ENCODE measurements at regions not wholly inside any gene's neighbourhood (a gene's known extent, or its start where the extent isn't known, plus 50 kb on each side); places are given as distances from the start of the nearest gene placed in this dataset.

DNA sequence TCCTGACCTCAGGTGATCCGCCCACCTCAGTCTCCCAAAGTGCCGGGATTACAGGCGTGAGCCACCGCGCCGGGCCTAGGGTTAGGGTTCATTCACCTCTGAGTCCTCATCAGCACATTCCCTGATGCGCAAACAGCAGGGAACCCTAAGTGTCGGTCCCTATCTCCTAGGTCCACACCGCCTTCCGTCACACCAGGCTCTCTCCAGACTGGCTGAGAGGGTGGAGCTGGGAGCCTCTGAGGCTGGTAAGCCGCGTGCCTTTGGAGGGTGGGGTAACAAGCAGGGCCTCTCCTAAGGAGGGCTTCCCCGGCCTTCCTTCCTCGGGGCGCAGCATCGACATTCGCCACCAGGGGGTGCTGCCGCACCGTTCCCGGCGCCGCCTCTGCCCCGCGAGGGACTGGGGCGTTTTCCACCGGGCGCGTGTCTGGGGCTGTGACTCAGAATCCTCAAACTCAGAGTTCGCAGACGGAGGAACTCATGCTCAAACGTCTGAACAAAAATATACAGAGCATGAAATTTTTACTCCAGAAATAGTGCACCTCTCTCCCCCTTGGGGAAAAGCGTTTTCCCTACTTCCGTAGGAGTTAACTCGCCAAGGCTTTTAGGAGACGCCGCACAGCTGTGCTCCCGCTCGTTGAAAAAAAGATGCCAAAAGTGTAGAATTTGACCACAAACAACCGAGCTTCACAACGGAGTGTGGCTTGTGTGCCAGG lies 63.9 kb upstream of the ASAP2 start:
- 22% methylated on average over 40 of the region's 40 CpGs; no CpG with 5 or more reads in 1 of the 2 experiments for WGBS, 2 experiments (ENCODE audit: extremely low coverage in 1 of 2, insufficient coverage in 1 of 2, insufficient read length in 1 of 2, insufficient replicate concordance in 2 of 2, low coverage in 1 of 2, low lambda C conversion rate in 2 of 2, missing lambda C conversion rate in 1 of 2)
- CTCF ChIA-PET (ENCODE audit: partially characterized antibody), result interaction anchor here (0.5 to 8.7 kb wide), 76 partner anchors 10 to 412 kb away, joined by 3 to 106 read pairs (median 4); partner anchors contain the start of genes ASAP2 and IAH1
- POLR2A ChIA-PET (ENCODE audit: partially characterized antibody), result interaction anchor here (1.1 to 1.2 kb wide), 2 partner anchors 62 to 280 kb away, joined by 3 read pairs; no protein-coding TSS in a partner anchor
- TF ChIP-seq EP300 (IDR thresholded peaks at IDR 0.05; ENCODE audit: borderline replicate concordance in 1 of 2, low read depth in 2 of 2, low read length in 2 of 2) (no peak), KDM4A (IDR thresholded peaks at IDR 0.05; ENCODE audit: low read depth, low read length, severe bottlenecking) (no peak), EZH2 (IDR thresholded peaks at IDR 0.05; ENCODE audit: low read depth, low read length, severe bottlenecking) (peak; percentile 38), MAFK (IDR thresholded peaks at IDR 0.05; ENCODE audit: low read depth, low read length) (no peak), POLR2AphosphoS5 (IDR thresholded peaks at IDR 0.05; ENCODE audit: low read depth, low read length) (peak; percentile 84), KDM1A (IDR thresholded peaks at IDR 0.05; ENCODE audit: borderline replicate concordance, low read length) (0 out of 2 replicates have a peak, but pooled peaks have one; percentile 13), RBBP5 (IDR thresholded peaks at IDR 0.05; ENCODE audit: borderline replicate concordance, low read depth, low read length) (no peak), BRCA1 (IDR thresholded peaks at IDR 0.05; ENCODE audit: low read depth, low read length) (no peak)
- TF ChIP-seq, protein P1, sequence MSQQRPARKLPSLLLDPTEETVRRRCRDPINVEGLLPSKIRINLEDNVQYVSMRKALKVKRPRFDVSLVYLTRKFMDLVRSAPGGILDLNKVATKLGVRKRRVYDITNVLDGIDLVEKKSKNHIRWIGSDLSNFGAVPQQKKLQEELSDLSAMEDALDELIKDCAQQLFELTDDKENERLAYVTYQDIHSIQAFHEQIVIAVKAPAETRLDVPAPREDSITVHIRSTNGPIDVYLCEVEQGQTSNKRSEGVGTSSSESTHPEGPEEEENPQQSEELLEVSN (IDR thresholded peaks at IDR 0.05), result 0 out of 2 replicates have a peak, but pooled peaks have one; percentile 29
- TF ChIP-seq, protein P2, sequence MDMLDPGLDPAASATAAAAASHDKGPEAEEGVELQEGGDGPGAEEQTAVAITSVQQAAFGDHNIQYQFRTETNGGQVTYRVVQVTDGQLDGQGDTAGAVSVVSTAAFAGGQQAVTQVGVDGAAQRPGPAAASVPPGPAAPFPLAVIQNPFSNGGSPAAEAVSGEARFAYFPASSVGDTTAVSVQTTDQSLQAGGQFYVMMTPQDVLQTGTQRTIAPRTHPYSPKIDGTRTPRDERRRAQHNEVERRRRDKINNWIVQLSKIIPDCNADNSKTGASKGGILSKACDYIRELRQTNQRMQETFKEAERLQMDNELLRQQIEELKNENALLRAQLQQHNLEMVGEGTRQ (IDR thresholded peaks at IDR 0.05; ENCODE audit: low read length), result no peak

More for the DNA sequence above, 63.9 kb upstream of the ASAP2 start:
- Histone ChIP-seq H4K5ac (ENCODE audit: insufficient read length, low read depth, low read length) (no peak overlapping the region), H3K27me3 (replicated peaks in 1 of 4; ENCODE audit: control insufficient read depth in 3 of 4, extremely low read depth in 1 of 4, insufficient read depth in 3 of 4, low read length in 3 of 4) (peaks cover 0 to 32% (median 18%) of the 10 kb centered on the region in 4 experiments; a peak in 5 of 7 replicates), H4K91ac (replicated peaks; ENCODE audit: insufficient read length, low read length) (no peak overlapping the region), H3K23ac (ENCODE audit: insufficient read length) (no peak overlapping the region), H3K79me1 (ENCODE audit: low read depth, low read length) (no peaks in the 10 kb centered on the region), H2BK120ac (replicated peaks; ENCODE audit: low read depth, low read length) (no peak overlapping the region), H3K56ac (replicated peaks; ENCODE audit: insufficient read length, low read depth, low read length) (no peak overlapping the region), H2AK5ac (ENCODE audit: low read depth, low read length) (no peak overlapping the region), H3K9ac (replicated peaks in 1 of 4; ENCODE audit: extremely low read depth in 1 of 4, low read depth in 3 of 4, low read length in 3 of 4) (no peak overlapping the region), H3K4me3 (ENCODE audit: extremely low read depth in 1 of 4, insufficient read depth in 2 of 4, low read depth in 3 of 4, low read length in 4 of 4) (peak overlapping the region in 3 of 4 experiments; percentile 14 to 49 (median 29); a peak in 3 of 8 replicates), H3K14ac (ENCODE audit: insufficient read length) (no peak overlapping the region), H4K20me1 (replicated peaks in 1 of 2; ENCODE audit: control insufficient read depth in 1 of 2, insufficient read depth in 2 of 2, low read length in 2 of 2) (peaks cover 0 to 4% of the 10 kb centered on the region in 2 experiments), H2BK5ac (ENCODE audit: low read depth, low read length) (no peak overlapping the region), H3K23me2 (ENCODE audit: low read depth, low read length) (peaks cover 2% of the 10 kb centered on the region; the same call in 1 of the 2 replicates), H2AFZ (ENCODE audit: low read length) (no peak overlapping the region), H2BK12ac (ENCODE audit: low read depth, low read length) (no peak overlapping the region), H3K27ac (ENCODE audit: low read depth, low read length) (no peak overlapping the region), H3K4ac (replicated peaks; ENCODE audit: insufficient read length, low read depth, low read length) (no peak overlapping the region), H3K18ac (ENCODE audit: extremely low read depth, low read length) (no peak overlapping the region), H3K36me3 (ENCODE audit: control insufficient read depth in 2 of 4, insufficient read depth in 4 of 4, low read length in 3 of 4) (no peaks in the 10 kb centered on the region), H3K4me2 (ENCODE audit: insufficient read depth in 1 of 2, low read depth in 2 of 2, low read length in 2 of 2) (peak overlapping the region in 1 of 2 experiments; percentile 59; a peak in 3 of 4 replicates), H3K4me1 (replicated peaks in 1 of 4; ENCODE audit: control insufficient read depth in 3 of 4, insufficient read depth in 4 of 4, low read length in 3 of 4) (peaks cover 4 to 7% (median 4%) of the 10 kb centered on the region in 4 experiments; a peak in 6 of 7 replicates), H3K79me2 (ENCODE audit: control insufficient read depth in 1 of 2, insufficient read depth in 2 of 2, low read length in 2 of 2) (no peaks in the 10 kb centered on the region), H3K9me3 (ENCODE audit: insufficient read depth in 2 of 2, low read depth in 1 of 2, low read length in 1 of 2) (no peaks in the 10 kb centered on the region), H2BK15ac (ENCODE audit: low read length) (no peak overlapping the region), H2BK20ac (ENCODE audit: low read length) (no peak overlapping the region), H4K8ac (ENCODE audit: extremely low read depth, insufficient read depth, low read length) (no peak overlapping the region)
- peak; percentile 80 to 99 for DNase-seq (ENCODE audit: low read depth in 1 of 2, low spot score in 2 of 2)
- FAIRE-seq, result no peak

Measured in H1 (cell line).